ENCODE measurements at regions not wholly inside any gene's neighbourhood (a gene's known extent, or its start where the extent isn't known, plus 50 kb on each side); places are given as distances from the start of the nearest gene placed in this dataset.

GRCh38 chr13:73278186-73278585 is 219.4 kb downstream of the KLF5 start:
- Mint-ChIP-seq H3K27ac (no peak overlapping the region), H3K4me1 (peaks cover 0 to 5% (median 0%) of the 10 kb centered on the region in 4 donors), H3K27me3 (no peaks in the 10 kb centered on the region), H3K4me3 (no peak overlapping the region), H3K36me3 (no peaks in the 10 kb centered on the region), H3K9me3 (peaks cover 0 to 6% (median 1%) of the 10 kb centered on the region in 7 donors)
- no peaks in the 10 kb centered on the region for H3K9me3 ChIP-seq (ENCODE audit: control insufficient read depth in 2 of 2, low read length in 2 of 2)
- H3K27me3 ChIP-seq (ENCODE audit: control insufficient read depth, insufficient read depth, low read length) = no peaks in the 10 kb centered on the region
- H3K36me3 ChIP-seq (ENCODE audit: control insufficient read depth, insufficient read depth, low read length) = no peaks in the 10 kb centered on the region
- no peak overlapping the region for H3K27ac ChIP-seq (ENCODE audit: insufficient read depth, low read length, poor library complexity, severe bottlenecking)
- DNase-seq = no peak
- H3K4me1 ChIP-seq (ENCODE audit: control insufficient read depth, insufficient read depth, low read length, poor library complexity, severe bottlenecking) = no peaks in the 10 kb centered on the region
- no peak for ATAC-seq (ENCODE audit: low read depth in 2 of 2)
- H3K4me3 ChIP-seq (ENCODE audit: low read depth, low read length) = no peak overlapping the region

- Mint-ChIP-seq H3K9me3 (peaks cover 0 to 6% (median 1%) of the 10 kb centered on the region in 7 donors), H3K4me3 (no peak overlapping the region)
- ATAC-seq (ENCODE audit: low read depth in 2 of 2) = no peak
These were observed 216.4 kb downstream of the KLF5 start for GRCh38 chr13:73275163-73275562.

GRCh38 chr13:73274147-73274546 is 215.3 kb downstream of the KLF5 start:
- H3K36me3 Mint-ChIP-seq = no peaks in the 10 kb centered on the region
- Histone ChIP-seq H3K27ac (ENCODE audit: insufficient read depth, low read length, poor library complexity, severe bottlenecking) (no peak overlapping the region), H3K4me1 (ENCODE audit: control insufficient read depth, insufficient read depth, low read length, poor library complexity, severe bottlenecking) (no peaks in the 10 kb centered on the region), H3K36me3 (ENCODE audit: control insufficient read depth, insufficient read depth, low read length) (no peaks in the 10 kb centered on the region), H3K9me3 (ENCODE audit: control insufficient read depth in 2 of 2, low read length in 2 of 2) (no peaks in the 10 kb centered on the region), H3K4me3 (ENCODE audit: low read depth, low read length) (no peak overlapping the region), H3K27me3 (ENCODE audit: control insufficient read depth, insufficient read depth, low read length) (no peaks in the 10 kb centered on the region)
- no peak overlapping the region for H3K27ac Mint-ChIP-seq
- no peak overlapping the region for H3K4me3 Mint-ChIP-seq
- no peaks in the 10 kb centered on the region for H3K27me3 Mint-ChIP-seq
- ATAC-seq (ENCODE audit: low read depth in 2 of 2) (no peak), DNase-seq (no peak)
- H3K4me1 Mint-ChIP-seq = peaks cover 0 to 5% (median 0%) of the 10 kb centered on the region in 4 donors
- H3K9me3 Mint-ChIP-seq = peaks cover 0 to 6% (median 1%) of the 10 kb centered on the region in 7 donors

More at GRCh38 chr13:73275163-73275562, 216.4 kb downstream of the KLF5 start:
- no peaks in the 10 kb centered on the region for H3K27me3 ChIP-seq (ENCODE audit: control insufficient read depth, insufficient read depth, low read length)
- H3K36me3 ChIP-seq (ENCODE audit: control insufficient read depth, insufficient read depth, low read length) = no peaks in the 10 kb centered on the region
- H3K9me3 ChIP-seq (ENCODE audit: control insufficient read depth in 2 of 2, low read length in 2 of 2) = no peaks in the 10 kb centered on the region
- H3K4me1 ChIP-seq (ENCODE audit: control insufficient read depth, insufficient read depth, low read length, poor library complexity, severe bottlenecking) = no peaks in the 10 kb centered on the region
- H3K36me3 Mint-ChIP-seq = no peaks in the 10 kb centered on the region
- H3K4me1 Mint-ChIP-seq = peaks cover 0 to 5% (median 0%) of the 10 kb centered on the region in 4 donors
- peak in 1 of 3 donors; percentile 49 for DNase-seq
- H3K27me3 Mint-ChIP-seq = no peaks in the 10 kb centered on the region
- H3K27ac Mint-ChIP-seq = no peak overlapping the region
- H3K27ac ChIP-seq (ENCODE audit: insufficient read depth, low read length, poor library complexity, severe bottlenecking) = no peak overlapping the region
- H3K4me3 ChIP-seq (ENCODE audit: low read depth, low read length) = no peak overlapping the region

- H3K4me3 Mint-ChIP-seq = no peak overlapping the region
- peaks cover 0 to 7% (median 1%) of the 10 kb centered on the region in 7 donors for H3K9me3 Mint-ChIP-seq
- H3K4me1 Mint-ChIP-seq = peaks cover 0 to 5% (median 0%) of the 10 kb centered on the region in 4 donors
- H3K27me3 Mint-ChIP-seq = no peaks in the 10 kb centered on the region
- Histone ChIP-seq H3K4me3 (ENCODE audit: low read depth, low read length) (no peak overlapping the region), H3K9me3 (ENCODE audit: control insufficient read depth in 2 of 2, low read length in 2 of 2) (no peaks in the 10 kb centered on the region), H3K27me3 (ENCODE audit: control insufficient read depth, insufficient read depth, low read length) (no peaks in the 10 kb centered on the region), H3K27ac (ENCODE audit: insufficient read depth, low read length, poor library complexity, severe bottlenecking) (no peak overlapping the region), H3K4me1 (ENCODE audit: control insufficient read depth, insufficient read depth, low read length, poor library complexity, severe bottlenecking) (no peaks in the 10 kb centered on the region), H3K36me3 (ENCODE audit: control insufficient read depth, insufficient read depth, low read length) (no peaks in the 10 kb centered on the region)
- DNase-seq (no peak), ATAC-seq (ENCODE audit: low read depth in 2 of 2) (no peak)
- H3K36me3 Mint-ChIP-seq = no peaks in the 10 kb centered on the region
- no peak overlapping the region for H3K27ac Mint-ChIP-seq
These were observed 214.9 kb downstream of the KLF5 start for GRCh38 chr13:73273745-73274144.

GRCh38 chr13:73273276-73273675 is 214.5 kb downstream of the KLF5 start:
- H3K27ac Mint-ChIP-seq = no peak overlapping the region
- H3K27me3 ChIP-seq (ENCODE audit: control insufficient read depth, insufficient read depth, low read length) = no peaks in the 10 kb centered on the region
- no peaks in the 10 kb centered on the region for H3K36me3 Mint-ChIP-seq
- no peak overlapping the region for H3K4me3 ChIP-seq (ENCODE audit: low read depth, low read length)
- no peak for ATAC-seq (ENCODE audit: low read depth in 2 of 2)
- H3K27me3 Mint-ChIP-seq = no peaks in the 10 kb centered on the region
- H3K4me1 Mint-ChIP-seq = peaks cover 0 to 5% (median 0%) of the 10 kb centered on the region in 4 donors
- H3K27ac ChIP-seq (ENCODE audit: insufficient read depth, low read length, poor library complexity, severe bottlenecking) = no peak overlapping the region
- H3K4me3 Mint-ChIP-seq = no peak overlapping the region
- no peaks in the 10 kb centered on the region for H3K4me1 ChIP-seq (ENCODE audit: control insufficient read depth, insufficient read depth, low read length, poor library complexity, severe bottlenecking)
- peaks cover 0 to 7% (median 1%) of the 10 kb centered on the region in 7 donors for H3K9me3 Mint-ChIP-seq
- H3K36me3 ChIP-seq (ENCODE audit: control insufficient read depth, insufficient read depth, low read length) = no peaks in the 10 kb centered on the region
- DNase-seq = no peak
- H3K9me3 ChIP-seq (ENCODE audit: control insufficient read depth in 2 of 2, low read length in 2 of 2) = no peaks in the 10 kb centered on the region

GRCh38 chr13:73272831-73273230 is 214.0 kb downstream of the KLF5 start:
- H3K9me3 ChIP-seq (ENCODE audit: control insufficient read depth in 2 of 2, low read length in 2 of 2) = no peaks in the 10 kb centered on the region
- no peaks in the 10 kb centered on the region for H3K4me1 ChIP-seq (ENCODE audit: control insufficient read depth, insufficient read depth, low read length, poor library complexity, severe bottlenecking)
- H3K27me3 ChIP-seq (ENCODE audit: control insufficient read depth, insufficient read depth, low read length) = no peaks in the 10 kb centered on the region
- Mint-ChIP-seq H3K4me1 (peaks cover 0 to 5% (median 0%) of the 10 kb centered on the region in 4 donors), H3K27ac (no peak overlapping the region), H3K4me3 (no peak overlapping the region), H3K27me3 (no peaks in the 10 kb centered on the region), H3K36me3 (no peaks in the 10 kb centered on the region), H3K9me3 (peaks cover 0 to 4% (median 0%) of the 10 kb centered on the region in 7 donors)
- H3K27ac ChIP-seq (ENCODE audit: insufficient read depth, low read length, poor library complexity, severe bottlenecking) = no peak overlapping the region
- no peak for ATAC-seq (ENCODE audit: low read depth in 2 of 2)
- H3K36me3 ChIP-seq (ENCODE audit: control insufficient read depth, insufficient read depth, low read length) = no peaks in the 10 kb centered on the region
- H3K4me3 ChIP-seq (ENCODE audit: low read depth, low read length) = no peak overlapping the region
- no peak for DNase-seq

- no peaks in the 10 kb centered on the region for H3K9me3 ChIP-seq (ENCODE audit: control insufficient read depth in 2 of 2, low read length in 2 of 2)
- no peak for ATAC-seq (ENCODE audit: low read depth in 2 of 2)
These were observed 209.5 kb downstream of the KLF5 start for GRCh38 chr13:73268306-73268705.

GRCh38 chr13:73266640-73267180 is 207.9 kb downstream of the KLF5 start:
- H3K4me1 ChIP-seq (ENCODE audit: control insufficient read depth, insufficient read depth, low read length, poor library complexity, severe bottlenecking) = no peaks in the 10 kb centered on the region
- no peaks in the 10 kb centered on the region for H3K36me3 ChIP-seq (ENCODE audit: control insufficient read depth, insufficient read depth, low read length)
- no peak overlapping the region for H3K27ac Mint-ChIP-seq
- H3K36me3 Mint-ChIP-seq = no peaks in the 10 kb centered on the region
- H3K9me3 Mint-ChIP-seq = peaks cover 0 to 3% (median 0%) of the 10 kb centered on the region in 7 donors
- no peaks in the 10 kb centered on the region for H3K4me1 Mint-ChIP-seq
- H3K4me3 Mint-ChIP-seq = no peak overlapping the region
- DNase-seq (no peak), ATAC-seq (ENCODE audit: low read depth in 2 of 2) (no peak)
- H3K27ac ChIP-seq (ENCODE audit: insufficient read depth, low read length, poor library complexity, severe bottlenecking) = no peak overlapping the region
- H3K27me3 Mint-ChIP-seq = no peaks in the 10 kb centered on the region
- H3K9me3 ChIP-seq (ENCODE audit: control insufficient read depth in 2 of 2, low read length in 2 of 2) = no peaks in the 10 kb centered on the region
- H3K27me3 ChIP-seq (ENCODE audit: control insufficient read depth, insufficient read depth, low read length) = no peaks in the 10 kb centered on the region
- no peak overlapping the region for H3K4me3 ChIP-seq (ENCODE audit: low read depth, low read length)

More at GRCh38 chr13:73268306-73268705, 209.5 kb downstream of the KLF5 start:
- no peak overlapping the region for H3K27ac Mint-ChIP-seq
- H3K36me3 Mint-ChIP-seq = no peaks in the 10 kb centered on the region
- Histone ChIP-seq H3K27ac (ENCODE audit: insufficient read depth, low read length, poor library complexity, severe bottlenecking) (no peak overlapping the region), H3K4me3 (ENCODE audit: low read depth, low read length) (no peak overlapping the region), H3K36me3 (ENCODE audit: control insufficient read depth, insufficient read depth, low read length) (no peaks in the 10 kb centered on the region), H3K27me3 (ENCODE audit: control insufficient read depth, insufficient read depth, low read length) (no peaks in the 10 kb centered on the region), H3K4me1 (ENCODE audit: control insufficient read depth, insufficient read depth, low read length, poor library complexity, severe bottlenecking) (no peaks in the 10 kb centered on the region)
- H3K9me3 Mint-ChIP-seq = peaks cover 0 to 3% (median 0%) of the 10 kb centered on the region in 7 donors
- DNase-seq = no peak
- no peak overlapping the region for H3K4me3 Mint-ChIP-seq
- no peaks in the 10 kb centered on the region for H3K27me3 Mint-ChIP-seq
- H3K4me1 Mint-ChIP-seq = no peaks in the 10 kb centered on the region

Data from CD4-positive, CD25-positive, alpha-beta regulatory T cell (primary cell).